HCT116 (cell line): ENCODE measurements at regions not wholly inside any gene's neighbourhood (a gene's known extent, or its start where the extent isn't known, plus 50 kb on each side); places are given as distances from the start of the nearest gene placed in this dataset.

Source experiments
- ATAC-seq: fragments of 200-7000 bp; cut with Tn5 transposase; 2 replicates; pipeline ENCODE4 v1.9.1; 2020; ENCODE audit warnings: mild to moderate bottlenecking, moderate library complexity
- BruUV-seq: library from RNA; stranded (reverse); fragments of 400-500 nt; replicated peaks from 2 replicates; lab custom pipeline; 2021; lab: Mats Ljungman, UMichigan
- CTCF ChIA-PET: fragments of 300-600 bp; sonication (Branson Sonifier 250); formaldehyde crosslinking; loops from one replicate; lab custom pipeline; 2021; ENCODE audit warnings: antibody characterized with exemption; lab: Charles Lee
- POLR2A ChIA-PET: fragments of 300-600, 350-600 bp; sonication (Branson Sonifier 250); formaldehyde crosslinking; loops from one replicate; lab custom pipeline; 2021; ENCODE audit warnings: antibody characterized with exemption; lab: Charles Lee
- RAD21 ChIA-PET, 2 experiments: fragments of 300-600 bp; sonication (Branson Sonifier 250); formaldehyde crosslinking; loops; one replicate each; lab custom pipeline; 2023; ENCODE audit warnings: low total read pairs in 2 of 2; ENCODE audit not compliant: uncharacterized antibody in 2 of 2, unreplicated experiment in 2 of 2, low non-redundant PET in 1 of 2; lab: Charles Lee
- DNase-seq: peaks from one replicate; pipeline ENCODE4 v3.0.0-alpha.2; 2010; ENCODE audit warnings: low read depth, low spot score
- H2AFZ ChIP-seq: fragments of 200-600 bp; shearing (Covaris generic), sonication (generic); 2 replicates; pipeline ENCODE4 v1.6.1; 2017; ENCODE audit warnings: low read depth, mixed run types, mixed read lengths, antibody characterized with exemption, low read length; ENCODE audit not compliant: poor library complexity, severe bottlenecking
- H3K27ac ChIP-seq: 2 replicates; pipeline ENCODE4 v1.5.1; 2012; ENCODE audit warnings: low read depth, low read length
- H3K27me3 ChIP-seq: fragments of 200-600 bp; sonication (generic); 2 replicates; pipeline ENCODE4 v1.6.1; 2016; ENCODE audit warnings: mixed run types, low read length, mixed read lengths; ENCODE audit not compliant: insufficient read depth
- H3K36me3 ChIP-seq, 2 experiments: fragments of 200-500 bp in 1 of 2; fragments of 200-600 bp in 1 of 2; sonication (Bioruptor generic) in 1 of 2; sonication (generic) in 1 of 2; 2 replicates each; pipeline versions ENCODE4 v1.5.1 to v1.6.1; 2014 to 2016; ENCODE audit warnings: low read length in 2 of 2, inconsistent platforms in 1 of 2, mixed read lengths in 1 of 2, mixed run types in 1 of 2; ENCODE audit not compliant: insufficient read depth in 2 of 2, control insufficient read depth in 1 of 2
- H3K4me1 ChIP-seq, 2 experiments: fragments of 200-600 bp in 1 of 2; sonication (generic) in 1 of 2; 2 replicates each; pipeline versions ENCODE4 v1.5.1 to v1.6.1; 2012 to 2017; ENCODE audit warnings: low read length in 2 of 2, inconsistent platforms in 1 of 2, mild to moderate bottlenecking in 1 of 2, mixed read lengths in 1 of 2, mixed run types in 1 of 2, moderate library complexity in 1 of 2; ENCODE audit not compliant: insufficient read depth in 2 of 2, control insufficient read depth in 1 of 2
- H3K4me2 ChIP-seq: fragments of 200-600 bp; sonication (generic); 2 replicates; pipeline ENCODE4 v1.6.1; 2017; ENCODE audit warnings: mixed run types, low read length, mixed read lengths
- H3K4me3 ChIP-seq, 2 experiments: fragments of 200-600 bp in 1 of 2; sonication (generic) in 1 of 2; replicated peaks in 1 of 2; 2 replicates each; pipeline ENCODE4 v1.5.1; 2011 to 2016; ENCODE audit warnings: low read length in 2 of 2, control low read depth in 1 of 2, low read depth in 1 of 2, mild to moderate bottlenecking in 1 of 2, mixed read lengths in 1 of 2, mixed run types in 1 of 2
- H3K79me2 ChIP-seq: fragments of 200-600 bp; sonication (generic); 2 replicates; pipeline ENCODE4 v1.6.1; 2017; ENCODE audit warnings: mild to moderate bottlenecking, mixed run types, low read length, moderate library complexity, mixed read lengths; ENCODE audit not compliant: insufficient read depth
- H3K9ac ChIP-seq: fragments of 200-600 bp; sonication (generic); 2 replicates; pipeline ENCODE4 v1.6.1; 2016; ENCODE audit warnings: low read length, mixed read lengths
- H3K9me2 ChIP-seq: fragments of 200-600 bp; sonication (generic), shearing (Covaris generic); 2 replicates; pipeline ENCODE4 v1.6.1; 2017; ENCODE audit warnings: mixed run types, mild to moderate bottlenecking, moderate library complexity; ENCODE audit not compliant: insufficient read depth
- H3K9me3 ChIP-seq, 2 experiments: fragments of 200-500 bp in 1 of 2; fragments of 200-600 bp in 1 of 2; sonication (Bioruptor generic) in 1 of 2; sonication (generic) in 1 of 2; 2 replicates each; pipeline ENCODE4 v1.6.1; 2014 to 2017; ENCODE audit warnings: low read length in 2 of 2, mixed read lengths in 2 of 2, inconsistent platforms in 1 of 2, low read depth in 1 of 2, mild to moderate bottlenecking in 1 of 2, mixed run types in 1 of 2, moderate library complexity in 1 of 2; ENCODE audit not compliant: control insufficient read depth in 1 of 2, insufficient read depth in 1 of 2
- H4K20me1 ChIP-seq: fragments of 200-600 bp; sonication (generic), shearing (Covaris generic); 2 replicates; pipeline ENCODE4 v1.6.1; 2017; ENCODE audit warnings: mixed run types, mild to moderate bottlenecking, moderate library complexity; ENCODE audit not compliant: insufficient read depth
- CBX3 ChIP-seq: IDR thresholded peaks from 2 replicates; pipeline ENCODE4 v1.6.1; 2012; ENCODE audit warnings: low read depth
- CEBPB ChIP-seq: IDR thresholded peaks from 2 replicates; pipeline ENCODE4 v1.6.1; 2012; ENCODE audit warnings: low read depth
- EZH2 ChIP-seq: fragments of 200-600 bp; sonication (generic); IDR thresholded peaks from 2 replicates; pipeline ENCODE4 v1.6.1; 2017; ENCODE audit warnings: antibody characterized with exemption, mixed run types
- FOSL1 ChIP-seq: IDR thresholded peaks from 2 replicates; pipeline ENCODE4 v1.6.1; 2012; ENCODE audit warnings: low read depth
- JUND ChIP-seq: IDR thresholded peaks from 2 replicates; pipeline ENCODE4 v1.6.1; 2012
- POLR2AphosphoS5 ChIP-seq: IDR thresholded peaks from 2 replicates; pipeline ENCODE4 v1.6.1; 2011; ENCODE audit warnings: mild to moderate bottlenecking, low read depth, low read length, moderate library complexity
- RAD21 ChIP-seq: IDR thresholded peaks from 2 replicates; pipeline ENCODE4 v1.6.1; 2012; ENCODE audit warnings: low read depth, mild to moderate bottlenecking
- SIN3A ChIP-seq: IDR thresholded peaks from 2 replicates; pipeline ENCODE4 v1.6.1; 2012; ENCODE audit warnings: low read depth
- YY1 ChIP-seq: IDR thresholded peaks from 2 replicates; pipeline ENCODE4 v1.6.1; 2011; ENCODE audit warnings: low read length, low read depth, moderate library complexity, mild to moderate bottlenecking; ENCODE audit not compliant: insufficient replicate concordance; ENCODE audit errors: extremely low read depth
- ZFX ChIP-seq: fragments of 450-650 bp; IDR thresholded peaks from 2 replicates; pipeline ENCODE4 v1.6.1; 2017
- ZNF274 ChIP-seq: fragments of 200-500 bp; sonication (Bioruptor generic); IDR thresholded peaks from 2 replicates; pipeline ENCODE4 v1.6.1; 2014; ENCODE audit warnings: mild to moderate bottlenecking, low read depth, low read length, inconsistent platforms
- intact Hi-C: fragments of 100-400 bp; cut with micrococcal nuclease; formaldehyde crosslinking; loops from 2 replicates; pipeline ENCODE4 v1.10.0; 2022
- TF ChIP-seq, protein P1 (sequence below): IDR thresholded peaks from 2 replicates; pipeline ENCODE4 v1.6.1; 2012
- TF ChIP-seq, protein P2 (sequence below), 3 experiments: fragments of 200-600 bp in 1 of 3; sonication (generic) in 1 of 3; IDR thresholded peaks in 2 of 3; conservative IDR thresholded peaks in 1 of 3; 2 replicates each; pipeline ENCODE4 v1.5.1; 2012 to 2017; ENCODE audit warnings: low read depth in 2 of 3, low read length in 2 of 3, antibody characterized with exemption in 1 of 3, borderline replicate concordance in 1 of 3, control low read depth in 1 of 3, mild to moderate bottlenecking in 1 of 3, mixed read lengths in 1 of 3, mixed run types in 1 of 3, moderate library complexity in 1 of 3; ENCODE audit not compliant: insufficient read depth in 1 of 3

DNA sequence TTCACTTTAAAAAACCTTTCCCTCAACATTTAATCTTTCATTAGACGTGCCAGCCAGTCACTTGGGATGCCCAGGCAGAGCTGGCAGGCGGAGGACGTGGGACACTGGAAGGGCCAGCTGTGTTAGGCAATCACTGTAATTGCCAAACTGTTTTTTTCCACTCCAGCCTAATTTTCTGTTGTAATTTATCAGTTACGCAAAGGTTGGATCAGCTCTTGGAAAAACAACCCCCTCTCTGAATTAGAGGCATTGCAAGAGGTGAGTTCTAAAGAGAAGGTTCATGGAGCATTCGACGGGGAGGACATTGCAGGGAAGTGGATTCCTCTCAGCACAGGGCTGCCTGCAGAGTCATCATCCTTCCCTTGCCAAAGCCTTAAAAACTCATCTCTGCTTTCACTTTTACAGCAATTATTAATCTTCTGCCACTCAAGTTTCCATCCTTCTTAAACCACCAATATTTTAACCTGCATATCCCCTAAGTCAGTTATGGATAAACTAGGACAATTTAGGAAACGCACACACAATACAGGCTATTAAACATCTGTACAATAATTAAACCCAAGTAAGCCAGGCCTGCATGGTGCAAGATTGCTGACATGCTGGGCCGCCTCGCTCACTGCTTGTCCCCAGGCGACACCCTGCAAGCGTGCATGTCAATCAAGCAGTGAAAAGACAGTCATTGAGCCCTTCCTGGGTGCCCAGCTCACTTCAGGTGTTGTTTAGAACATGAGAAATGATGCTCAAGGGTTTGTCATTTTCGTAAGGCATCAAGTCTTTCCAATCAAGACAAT, 272.3 kb upstream of the RNF32 start (continued):
- TF ChIP-seq YY1 (no peak), ZNF274 (no peak)

DNA sequence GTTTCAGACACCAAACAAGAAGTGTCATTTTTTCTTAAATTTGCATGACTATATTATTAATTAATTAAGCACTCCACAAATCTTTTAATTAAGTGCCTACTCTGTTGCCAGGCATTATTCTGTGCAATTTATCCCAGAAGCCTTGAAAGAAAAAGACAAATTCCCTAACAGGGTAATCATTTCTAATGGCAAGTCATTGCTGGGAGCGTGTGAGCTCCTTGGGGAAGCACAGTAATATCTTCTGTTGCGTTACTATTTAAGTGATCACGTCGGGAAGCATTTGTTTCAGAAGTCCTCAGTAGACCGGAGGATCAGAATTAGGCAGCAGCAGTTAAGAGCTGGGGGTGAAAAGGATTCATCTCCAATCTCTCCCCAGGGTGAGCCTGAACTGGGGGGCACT, 276.8 kb upstream of the RNF32 start:
- CTCF ChIA-PET: no interaction called here
- RAD21 ChIA-PET: no interaction called here
- Histone ChIP-seq H3K36me3 (no peaks in the 10 kb centered on the region), H3K9me2 (no peaks in the 10 kb centered on the region), H4K20me1 (no peaks in the 10 kb centered on the region), H3K79me2 (no peaks in the 10 kb centered on the region), H3K4me3 (no peak overlapping the region), H3K4me1 (no peaks in the 10 kb centered on the region), H3K9ac (no peak overlapping the region), H3K27ac (no peak overlapping the region), H3K9me3 (no peaks in the 10 kb centered on the region), H2AFZ (no peak overlapping the region), H3K4me2 (no peak overlapping the region), H3K27me3 (no peaks in the 10 kb centered on the region; the same call in 1 of the 2 replicates)
- no TSS peak for BruUV-seq
- ATAC-seq: no peak
- POLR2A ChIA-PET: no interaction called here
- intact Hi-C loops: no loop called here
- DNase-seq: no peak
- TF ChIP-seq CBX3: no peak
- TF ChIP-seq, protein P1, sequence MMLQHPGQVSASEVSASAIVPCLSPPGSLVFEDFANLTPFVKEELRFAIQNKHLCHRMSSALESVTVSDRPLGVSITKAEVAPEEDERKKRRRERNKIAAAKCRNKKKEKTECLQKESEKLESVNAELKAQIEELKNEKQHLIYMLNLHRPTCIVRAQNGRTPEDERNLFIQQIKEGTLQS: no peak
- TF ChIP-seq RAD21: no peak
- no peak for TF ChIP-seq SIN3A
- TF ChIP-seq YY1: no peak
- TF ChIP-seq JUND: no peak

DNA sequence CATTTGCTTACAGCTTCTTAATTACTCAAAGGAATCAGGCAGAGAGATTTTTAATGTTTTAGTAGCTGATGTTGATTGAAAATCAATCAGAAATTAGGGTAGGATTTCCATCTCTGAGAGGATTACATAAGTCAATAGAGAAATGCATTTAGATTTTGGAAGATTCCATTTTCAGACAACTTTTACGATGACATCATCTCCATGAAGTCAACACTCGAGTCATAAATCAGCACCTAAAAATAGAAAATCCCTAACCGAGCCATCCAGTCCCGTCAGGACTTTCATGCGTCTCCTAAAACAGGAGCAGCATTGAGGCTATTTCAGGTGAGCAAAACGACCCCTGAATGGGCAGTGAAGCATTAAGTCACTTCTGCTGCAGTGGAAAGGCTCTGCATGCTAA, 279.7 kb upstream of the RNF32 start:
- no peak overlapping the region for H3K27ac ChIP-seq
- ATAC-seq (no peak), DNase-seq (no peak)
- H3K4me2 ChIP-seq: no peak overlapping the region
- no peaks in the 10 kb centered on the region for H3K4me1 ChIP-seq
- POLR2A ChIA-PET: no interaction called here
- no TSS peak for BruUV-seq
- H3K4me3 ChIP-seq: no peak overlapping the region
- H2AFZ ChIP-seq: no peak overlapping the region
- no peaks in the 10 kb centered on the region for H3K9me3 ChIP-seq
- CTCF ChIA-PET: no interaction called here
- no peaks in the 10 kb centered on the region for H3K79me2 ChIP-seq
- H3K27me3 ChIP-seq: no peaks in the 10 kb centered on the region; the same call in 1 of the 2 replicates
- H3K9ac ChIP-seq: no peak overlapping the region
- RAD21 ChIA-PET: no interaction called here
- H4K20me1 ChIP-seq: no peaks in the 10 kb centered on the region
- no peaks in the 10 kb centered on the region for H3K36me3 ChIP-seq
- H3K9me2 ChIP-seq: no peaks in the 10 kb centered on the region
- intact Hi-C loops: no loop called here
- TF ChIP-seq EZH2 (no peak), ZNF274 (no peak), SIN3A (no peak), CEBPB (no peak), CBX3 (no peak), RAD21 (no peak), POLR2AphosphoS5 (no peak), ZFX (no peak), FOSL1 (no peak)
- TF ChIP-seq, protein P2, sequence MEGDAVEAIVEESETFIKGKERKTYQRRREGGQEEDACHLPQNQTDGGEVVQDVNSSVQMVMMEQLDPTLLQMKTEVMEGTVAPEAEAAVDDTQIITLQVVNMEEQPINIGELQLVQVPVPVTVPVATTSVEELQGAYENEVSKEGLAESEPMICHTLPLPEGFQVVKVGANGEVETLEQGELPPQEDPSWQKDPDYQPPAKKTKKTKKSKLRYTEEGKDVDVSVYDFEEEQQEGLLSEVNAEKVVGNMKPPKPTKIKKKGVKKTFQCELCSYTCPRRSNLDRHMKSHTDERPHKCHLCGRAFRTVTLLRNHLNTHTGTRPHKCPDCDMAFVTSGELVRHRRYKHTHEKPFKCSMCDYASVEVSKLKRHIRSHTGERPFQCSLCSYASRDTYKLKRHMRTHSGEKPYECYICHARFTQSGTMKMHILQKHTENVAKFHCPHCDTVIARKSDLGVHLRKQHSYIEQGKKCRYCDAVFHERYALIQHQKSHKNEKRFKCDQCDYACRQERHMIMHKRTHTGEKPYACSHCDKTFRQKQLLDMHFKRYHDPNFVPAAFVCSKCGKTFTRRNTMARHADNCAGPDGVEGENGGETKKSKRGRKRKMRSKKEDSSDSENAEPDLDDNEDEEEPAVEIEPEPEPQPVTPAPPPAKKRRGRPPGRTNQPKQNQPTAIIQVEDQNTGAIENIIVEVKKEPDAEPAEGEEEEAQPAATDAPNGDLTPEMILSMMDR (IDR thresholded peaks at IDR 0.05 in 2 of 3, conservative IDR thresholded peaks at IDR 0.05 in 1 of 3; ENCODE audit: borderline replicate concordance in 1 of 3, insufficient read depth in 1 of 3, low read depth in 2 of 3, low read length in 2 of 3): no peak
